HG03520 (cell line): ENCODE measurements at regions not wholly inside any gene's neighbourhood (a gene's known extent, or its start where the extent isn't known, plus 50 kb on each side); places are given as distances from the start of the nearest gene placed in this dataset.

Experiments
- ATAC-seq: cut with Tn5 transposase; IDR thresholded peaks from one replicate; pipeline ENCODE4 v1.9.1; 2021; ENCODE audit warnings: mild to moderate bottlenecking, moderate library complexity; ENCODE audit not compliant: unreplicated experiment

- ATAC-seq: no peak
These were observed 492.8 kb upstream of the MDFIC2 start for GRCh38 chr3:70805061-70805889.

GRCh38 chr3:70803891-70804290 lies 491.5 kb upstream of the MDFIC2 start:
- ATAC-seq: no peak

GRCh38 chr3:70803319-70803718 lies 490.9 kb upstream of the MDFIC2 start:
- no peak for ATAC-seq

- ATAC-seq: no peak
These were observed 488.5 kb upstream of the MDFIC2 start for GRCh38 chr3:70800951-70801350.

GRCh38 chr3:70789878-70790277 lies 477.4 kb upstream of the MDFIC2 start:
- no peak for ATAC-seq

GRCh38 chr3:70780790-70781189 lies 468.4 kb upstream of the MDFIC2 start:
- ATAC-seq: no peak

- no peak for ATAC-seq
These were observed 466.9 kb upstream of the MDFIC2 start for GRCh38 chr3:70779296-70779695.

GRCh38 chr3:70776081-70776480 lies 463.6 kb upstream of the MDFIC2 start:
- ATAC-seq: no peak

- ATAC-seq: no peak
These were observed 462.8 kb upstream of the MDFIC2 start for GRCh38 chr3:70775257-70775656.

- ATAC-seq: no peak
These were observed 462.2 kb upstream of the MDFIC2 start for GRCh38 chr3:70774641-70775040.

- no peak for ATAC-seq
These were observed 459.1 kb upstream of the MDFIC2 start for GRCh38 chr3:70771426-70772147.

GRCh38 chr3:70770650-70771049 lies 458.2 kb upstream of the MDFIC2 start:
- no peak for ATAC-seq

GRCh38 chr3:70766301-70766700 lies 453.9 kb upstream of the MDFIC2 start:
- ATAC-seq: no peak

GRCh38 chr3:70763894-70764293 lies 451.5 kb upstream of the MDFIC2 start:
- ATAC-seq: no peak

GRCh38 chr3:70757658-70758057 lies 445.2 kb upstream of the MDFIC2 start:
- ATAC-seq: no peak

GRCh38 chr3:70755526-70755925 lies 443.1 kb upstream of the MDFIC2 start:
- ATAC-seq: no peak

GRCh38 chr3:70754314-70754713 lies 441.9 kb upstream of the MDFIC2 start:
- no peak for ATAC-seq

- ATAC-seq: no peak
These were observed 441.1 kb upstream of the MDFIC2 start for GRCh38 chr3:70753572-70753971.

- no peak for ATAC-seq
These were observed 439.6 kb upstream of the MDFIC2 start for GRCh38 chr3:70752051-70752450.

- ATAC-seq: no peak
These were observed 436.7 kb upstream of the MDFIC2 start for GRCh38 chr3:70749122-70749521.

GRCh38 chr3:70748593-70748992 lies 436.2 kb upstream of the MDFIC2 start:
- no peak for ATAC-seq

- ATAC-seq: no peak
These were observed 435.4 kb upstream of the MDFIC2 start for GRCh38 chr3:70747847-70748246.
